HG03135 (cell line): ENCODE measurements at regions not wholly inside any gene's neighbourhood (a gene's known extent, or its start where the extent isn't known, plus 50 kb on each side); places are given as distances from the start of the nearest gene placed in this dataset.
"Not testable (repeated sequence)": the region's sequence is repeated elsewhere in the genome, so short reads cannot be mapped to it uniquely, and the experiment has no call there.

Experiments
- ATAC-seq: cut with Tn5 transposase; IDR thresholded peaks from one replicate; pipeline ENCODE4 v1.9.1; 2021; ENCODE audit warnings: mild to moderate bottlenecking, moderate library complexity; ENCODE audit not compliant: unreplicated experiment

GRCh38 chr2:16927398-16927797, 261.8 kb upstream of the CYRIA start:
- ATAC-seq: no peak

- no peak for ATAC-seq
These were observed 259.5 kb upstream of the CYRIA start for GRCh38 chr2:16925145-16925544.

- ATAC-seq: not testable (repeated sequence)
These were observed 249.7 kb upstream of the CYRIA start for GRCh38 chr2:16915341-16915755.

GRCh38 chr2:16911746-16912145, 246.1 kb upstream of the CYRIA start:
- ATAC-seq: no peak

GRCh38 chr2:16908656-16909055, 243.0 kb upstream of the CYRIA start:
- no peak for ATAC-seq

- no peak for ATAC-seq
These were observed 242.1 kb upstream of the CYRIA start for GRCh38 chr2:16907645-16908282.

GRCh38 chr2:16905325-16905724, 239.7 kb upstream of the CYRIA start:
- not testable (repeated sequence) for ATAC-seq

GRCh38 chr2:16900405-16901025, 234.9 kb upstream of the CYRIA start:
- ATAC-seq: peak; percentile 70

- peak; percentile 22 for ATAC-seq
These were observed 234.3 kb upstream of the CYRIA start for GRCh38 chr2:16899958-16900357.

- no peak for ATAC-seq
These were observed 224.4 kb upstream of the CYRIA start for GRCh38 chr2:16890081-16890480.

- ATAC-seq: no peak
These were observed 219.4 kb upstream of the CYRIA start for GRCh38 chr2:16885027-16885426.

GRCh38 chr2:16882706-16883105, 217.1 kb upstream of the CYRIA start:
- no peak for ATAC-seq

GRCh38 chr2:16881122-16881521, 215.5 kb upstream of the CYRIA start:
- ATAC-seq: no peak

- no peak for ATAC-seq
These were observed 205.8 kb upstream of the CYRIA start for GRCh38 chr2:16871411-16871810.

GRCh38 chr2:16870491-16871076, 204.9 kb upstream of the CYRIA start:
- ATAC-seq: no peak

- no peak for ATAC-seq
These were observed 204.1 kb upstream of the CYRIA start for GRCh38 chr2:16869711-16870110.

GRCh38 chr2:16862471-16862870, 196.8 kb upstream of the CYRIA start:
- no peak for ATAC-seq

- ATAC-seq: no peak
These were observed 195.9 kb upstream of the CYRIA start for GRCh38 chr2:16861530-16861929.

- no peak for ATAC-seq
These were observed 195.5 kb upstream of the CYRIA start for GRCh38 chr2:16861111-16861510.

- no peak for ATAC-seq
These were observed 195.0 kb upstream of the CYRIA start for GRCh38 chr2:16860627-16861026.

GRCh38 chr2:16855183-16855582, 189.5 kb upstream of the CYRIA start:
- ATAC-seq: no peak

GRCh38 chr2:16853088-16853487, 187.5 kb upstream of the CYRIA start:
- ATAC-seq: no peak
